ENCODE measurements at regions not wholly inside any gene's neighbourhood (a gene's known extent, or its start where the extent isn't known, plus 50 kb on each side); places are given as distances from the start of the nearest gene placed in this dataset.
"Not testable (repeated sequence)": the region's sequence is repeated elsewhere in the genome, so short reads cannot be mapped to it uniquely, and the experiment has no call there.

- DNase-seq (ENCODE audit: low read depth): no peak
- no peak for TF ChIP-seq CTCF (IDR thresholded peaks at IDR 0.05; ENCODE audit: insufficient read depth, low read depth, low read length, missing control alignments)
- H3K4me3 ChIP-seq (ENCODE audit: low read depth, low read length): no peak overlapping the region
These were observed 410.6 kb upstream of the NR5A2 start for GRCh38 chr1:199616947-199617346.

- H3K4me3 ChIP-seq (ENCODE audit: low read depth, low read length): no peak overlapping the region
- TF ChIP-seq CTCF (IDR thresholded peaks at IDR 0.05; ENCODE audit: insufficient read depth, low read depth, low read length, missing control alignments): no peak
- DNase-seq (ENCODE audit: low read depth): no peak
These were observed 408.3 kb upstream of the NR5A2 start for GRCh38 chr1:199619223-199619622.

DNA sequence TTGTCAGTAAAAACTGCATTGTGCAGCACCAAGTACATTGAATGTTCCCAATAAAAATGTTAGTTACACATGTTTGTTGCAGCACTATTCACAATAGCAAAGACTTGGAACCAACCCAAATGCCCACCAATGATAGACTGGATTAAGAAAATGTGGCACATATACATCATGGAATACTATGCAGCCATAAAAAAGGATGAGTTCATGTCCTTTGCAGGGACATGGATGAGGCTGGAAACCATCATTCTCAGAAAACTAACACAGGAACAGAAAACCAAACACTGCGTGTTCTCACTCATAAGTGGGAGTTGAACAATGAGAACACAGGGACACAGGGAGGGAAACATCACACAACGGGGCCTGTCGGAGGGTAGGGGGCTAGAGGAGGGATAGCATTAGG, 401.3 kb upstream of the NR5A2 start:
- not testable (repeated sequence) for DNase-seq (ENCODE audit: low read depth)

DNA sequence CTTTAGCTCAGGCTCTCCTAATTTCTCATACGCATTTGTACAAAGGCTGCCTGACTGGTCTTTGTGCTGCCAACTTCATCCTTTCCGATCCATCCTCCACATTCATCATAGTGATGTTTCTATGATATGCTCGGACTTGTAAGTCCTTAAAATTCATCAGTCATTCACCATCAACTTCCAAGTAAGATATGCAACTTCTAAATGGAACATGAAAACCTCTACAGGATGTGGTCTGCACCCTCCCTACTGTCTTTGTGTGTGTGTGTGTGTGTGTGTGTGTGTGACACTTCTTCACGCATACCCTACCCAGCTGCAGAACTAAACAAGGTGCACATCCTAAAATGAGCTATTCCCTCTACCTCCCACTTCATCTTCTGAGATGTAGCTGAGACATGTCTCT, 397.9 kb upstream of the NR5A2 start:
- H3K4me3 ChIP-seq (ENCODE audit: low read depth, low read length): no peak overlapping the region
- DNase-seq (ENCODE audit: low read depth): no peak
- no peak for TF ChIP-seq CTCF (IDR thresholded peaks at IDR 0.05; ENCODE audit: insufficient read depth, low read depth, low read length, missing control alignments)

More for the DNA sequence above, 401.3 kb upstream of the NR5A2 start:
- not testable (repeated sequence) for H3K4me3 ChIP-seq (ENCODE audit: low read depth, low read length)

DNA sequence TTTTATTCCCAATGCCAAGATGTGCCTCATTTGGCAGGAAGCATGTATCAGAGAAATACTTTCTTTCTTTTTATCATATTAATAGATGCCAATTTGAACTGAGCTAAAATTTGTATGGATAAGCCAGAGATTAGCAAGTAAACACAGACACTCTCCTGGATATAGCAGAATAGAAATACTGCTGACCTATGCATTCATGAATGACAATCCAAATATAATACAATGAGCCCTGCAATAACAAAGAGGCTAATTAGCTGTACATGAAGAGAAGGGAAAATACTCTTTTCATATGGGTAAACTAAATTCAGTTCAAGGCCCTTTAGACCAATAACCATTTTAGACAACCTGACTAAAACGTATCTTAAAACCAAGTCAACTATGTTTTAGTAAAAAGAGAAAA, 388.1 kb upstream of the NR5A2 start:
- H3K4me3 ChIP-seq (ENCODE audit: low read depth, low read length): no peak overlapping the region
- no peak for TF ChIP-seq CTCF (IDR thresholded peaks at IDR 0.05; ENCODE audit: insufficient read depth, low read depth, low read length, missing control alignments)

DNA sequence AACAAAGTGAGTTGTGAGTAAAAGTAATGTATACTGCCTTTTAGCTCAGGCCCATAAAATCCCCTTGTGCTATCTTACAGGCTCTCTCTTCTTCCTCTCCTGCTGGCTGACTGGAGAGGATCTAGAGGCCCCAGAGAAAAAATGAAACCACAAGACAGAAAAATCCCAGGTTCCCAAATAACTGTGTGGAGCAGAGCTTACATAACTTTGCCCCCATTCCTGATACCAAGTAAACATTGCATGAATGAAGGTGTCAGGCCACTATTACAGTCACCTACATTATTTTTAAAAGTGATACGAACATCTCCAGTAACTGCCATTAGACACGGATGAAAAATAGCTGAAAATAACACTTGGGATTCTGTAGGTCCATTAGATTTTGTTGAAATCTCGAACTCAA, 386.0 kb upstream of the NR5A2 start:
- TF ChIP-seq CTCF (IDR thresholded peaks at IDR 0.05; ENCODE audit: insufficient read depth, low read depth, low read length, missing control alignments): no peak
- H3K4me3 ChIP-seq (ENCODE audit: low read depth, low read length): no peak overlapping the region
- DNase-seq (ENCODE audit: low read depth): no peak

More for the DNA sequence above, 388.1 kb upstream of the NR5A2 start:
- DNase-seq (ENCODE audit: low read depth): no peak

- no peak for DNase-seq (ENCODE audit: low read depth)
- no peak for TF ChIP-seq CTCF (IDR thresholded peaks at IDR 0.05; ENCODE audit: insufficient read depth, low read depth, low read length, missing control alignments)
- no peak overlapping the region for H3K4me3 ChIP-seq (ENCODE audit: low read depth, low read length)
These were observed 382.6 kb upstream of the NR5A2 start for GRCh38 chr1:199644912-199645311.

Measured in GM12865 (cell line).